Fibroblast of pulmonary artery (primary cell): ENCODE measurements at regions not wholly inside any gene's neighbourhood (a gene's known extent, or its start where the extent isn't known, plus 50 kb on each side); places are given as distances from the start of the nearest gene placed in this dataset.
A peak's percentile ranks its signal among the peaks of the same experiment; 100 is the strongest.

Source experiments
- DNase-seq: peaks from one replicate; pipeline ENCODE4 v3.0.0-alpha.2; 2010; ENCODE audit warnings: low read depth
- H3K4me3 ChIP-seq: replicated peaks from 2 replicates; pipeline ENCODE4 v1.5.1; 2011; ENCODE audit warnings: low read depth, mild to moderate bottlenecking, control low read depth, low read length, moderate library complexity
- TF ChIP-seq, protein P1 (sequence below): IDR thresholded peaks from 2 replicates; pipeline ENCODE4 v1.5.1; 2011; ENCODE audit warnings: mild to moderate bottlenecking, control low read depth, low read length, inconsistent platforms; ENCODE audit errors: missing control alignments

DNA sequence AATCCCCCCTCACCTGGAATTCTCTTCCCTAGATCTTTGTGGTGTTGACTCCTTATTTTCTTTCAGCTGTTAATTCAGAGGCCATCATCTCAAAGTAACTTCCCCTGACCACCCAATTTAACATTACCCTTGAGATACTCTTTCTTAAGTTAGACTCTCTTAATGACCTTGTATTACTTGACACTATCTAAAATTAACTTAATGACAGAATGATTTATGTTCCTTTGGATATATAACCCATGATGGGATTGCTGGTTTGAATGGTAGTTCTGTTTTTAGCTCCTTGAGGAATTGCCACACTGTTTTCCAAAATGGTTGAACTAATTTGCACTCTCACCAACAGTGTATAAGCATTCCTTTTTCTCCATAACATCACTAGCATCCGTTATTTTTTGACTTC lies 298.0 kb downstream of the NNT start:
- TF ChIP-seq, protein P1, sequence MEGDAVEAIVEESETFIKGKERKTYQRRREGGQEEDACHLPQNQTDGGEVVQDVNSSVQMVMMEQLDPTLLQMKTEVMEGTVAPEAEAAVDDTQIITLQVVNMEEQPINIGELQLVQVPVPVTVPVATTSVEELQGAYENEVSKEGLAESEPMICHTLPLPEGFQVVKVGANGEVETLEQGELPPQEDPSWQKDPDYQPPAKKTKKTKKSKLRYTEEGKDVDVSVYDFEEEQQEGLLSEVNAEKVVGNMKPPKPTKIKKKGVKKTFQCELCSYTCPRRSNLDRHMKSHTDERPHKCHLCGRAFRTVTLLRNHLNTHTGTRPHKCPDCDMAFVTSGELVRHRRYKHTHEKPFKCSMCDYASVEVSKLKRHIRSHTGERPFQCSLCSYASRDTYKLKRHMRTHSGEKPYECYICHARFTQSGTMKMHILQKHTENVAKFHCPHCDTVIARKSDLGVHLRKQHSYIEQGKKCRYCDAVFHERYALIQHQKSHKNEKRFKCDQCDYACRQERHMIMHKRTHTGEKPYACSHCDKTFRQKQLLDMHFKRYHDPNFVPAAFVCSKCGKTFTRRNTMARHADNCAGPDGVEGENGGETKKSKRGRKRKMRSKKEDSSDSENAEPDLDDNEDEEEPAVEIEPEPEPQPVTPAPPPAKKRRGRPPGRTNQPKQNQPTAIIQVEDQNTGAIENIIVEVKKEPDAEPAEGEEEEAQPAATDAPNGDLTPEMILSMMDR, result no peak
- DNase-seq, result no peak

DNA sequence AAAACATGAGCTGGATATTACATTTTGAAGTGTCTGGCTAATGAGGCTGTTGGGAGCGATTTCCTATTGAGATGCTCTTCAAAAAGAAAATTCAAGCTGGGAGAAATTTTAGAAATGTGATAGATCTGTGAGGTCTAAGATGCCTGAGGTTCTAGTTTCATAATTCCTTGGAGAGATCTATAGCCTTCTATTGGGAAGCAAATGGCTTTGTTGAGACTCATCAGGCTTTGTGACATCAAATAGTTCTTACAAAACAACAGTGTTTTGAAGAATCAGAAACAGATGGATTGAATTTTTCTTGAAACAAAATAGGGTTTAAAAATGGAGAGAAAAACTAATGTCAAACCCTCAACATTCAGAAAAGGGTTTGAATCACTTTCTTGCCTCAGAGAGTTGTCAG lies 292.9 kb downstream of the NNT start:
- no peak for DNase-seq
- TF ChIP-seq, protein P1, result no peak

More for the DNA sequence above, 298.0 kb downstream of the NNT start:
- H3K4me3 ChIP-seq, result no peak overlapping the region

DNA sequence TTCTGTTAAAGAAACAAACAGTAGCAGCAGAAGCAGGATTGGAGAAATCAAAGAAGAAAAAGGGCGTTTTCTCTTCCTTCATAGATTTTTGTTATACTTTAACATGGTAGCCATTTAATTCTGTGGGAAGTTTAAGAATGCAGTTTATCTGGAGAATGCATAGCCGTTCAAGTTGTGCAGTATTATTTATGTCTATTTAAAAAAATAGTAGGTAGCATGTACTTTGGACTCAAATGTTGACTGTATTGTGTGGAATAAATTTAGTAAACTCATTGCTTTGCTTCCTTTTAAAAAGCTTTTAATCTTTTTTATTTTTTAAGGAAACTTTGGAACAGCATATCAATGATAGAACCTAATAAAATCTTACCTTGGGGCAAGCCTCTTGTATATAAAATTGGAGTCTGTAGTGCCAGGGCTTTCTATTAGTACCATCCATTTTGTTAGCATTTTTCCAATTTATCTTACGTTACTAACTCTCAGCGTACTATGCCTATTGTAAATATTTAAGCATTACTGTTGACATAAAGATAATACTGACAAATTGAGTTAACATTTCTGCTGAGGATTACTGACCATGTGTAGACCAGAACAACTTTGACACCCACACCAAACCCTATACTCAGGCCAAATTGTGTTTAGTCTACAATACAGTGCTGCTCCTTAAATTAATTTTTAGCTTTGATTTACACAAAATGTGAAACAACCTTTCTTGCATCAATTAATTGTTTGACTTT lies 291.1 kb downstream of the NNT start:
- TF ChIP-seq, protein P1, result no peak
- no peak for DNase-seq

More for the DNA sequence above, 292.9 kb downstream of the NNT start:
- no peak overlapping the region for H3K4me3 ChIP-seq

DNA sequence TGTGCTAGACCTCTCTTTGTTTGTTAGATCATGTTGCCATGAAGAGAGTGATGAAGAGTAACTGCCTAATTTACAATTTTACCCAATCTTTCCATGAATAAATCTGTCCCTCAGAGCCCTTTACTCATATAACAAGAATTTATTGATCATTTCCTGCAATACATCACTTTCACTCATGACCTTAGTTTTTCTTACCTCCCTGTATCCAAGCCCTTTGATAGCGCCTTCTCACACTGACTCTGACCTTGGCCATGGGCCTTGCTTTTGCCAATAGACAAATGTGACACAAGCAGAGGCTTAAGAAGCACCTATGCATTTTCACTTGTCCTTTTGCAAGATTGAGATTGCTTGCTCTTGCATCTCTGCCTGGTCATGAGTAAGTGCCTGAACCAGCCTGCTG lies 288.1 kb downstream of the NNT start:
- H3K4me3 ChIP-seq, result no peak overlapping the region
- TF ChIP-seq, protein P1, result no peak
- DNase-seq, result no peak

More for the DNA sequence above, 291.1 kb downstream of the NNT start:
- no peak overlapping the region for H3K4me3 ChIP-seq

GRCh38 chr5:43889233-43889632 lies 286.3 kb downstream of the NNT start:
- TF ChIP-seq, protein P1, result no peak
- DNase-seq, result peak; percentile 67
- H3K4me3 ChIP-seq, result no peak overlapping the region

DNA sequence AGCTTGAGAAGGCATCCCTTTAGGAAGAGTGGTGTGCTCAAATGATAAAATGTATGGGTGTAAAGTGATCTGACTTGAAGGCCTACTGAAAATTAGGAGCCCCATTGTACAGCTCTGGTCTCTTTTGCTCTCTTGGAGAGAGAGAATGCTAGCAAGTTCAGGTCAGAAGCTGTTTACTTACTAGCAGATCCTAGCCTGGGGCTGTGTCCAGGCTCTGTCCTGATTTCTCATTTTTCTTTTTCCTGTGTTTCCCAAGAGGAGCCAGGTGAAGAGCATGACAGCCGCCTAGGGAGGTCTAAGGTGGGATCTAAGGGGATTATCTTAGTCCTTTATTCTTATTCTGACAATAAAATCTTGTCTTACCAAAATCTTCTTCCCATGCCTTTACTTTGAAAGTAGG lies 272.8 kb downstream of the NNT start:
- TF ChIP-seq, protein P1, result no peak
- no peak for DNase-seq
- no peak overlapping the region for H3K4me3 ChIP-seq

- DNase-seq, result peak; percentile 60
- no peak overlapping the region for H3K4me3 ChIP-seq
- TF ChIP-seq, protein P1, result no peak
Measured at GRCh38 chr5:43874772-43875171, 271.8 kb downstream of the NNT start.
